GM12865 (cell line): ENCODE measurements at regions not wholly inside any gene's neighbourhood (a gene's known extent, or its start where the extent isn't known, plus 50 kb on each side); places are given as distances from the start of the nearest gene placed in this dataset.
A peak's percentile ranks its signal among the peaks of the same experiment; 100 is the strongest.

Source experiments
- DNase-seq: peaks from one replicate; pipeline ENCODE4 v3.0.0; 2010; ENCODE audit warnings: low read depth
- H3K4me3 ChIP-seq: 2 replicates; pipeline ENCODE4 v1.5.1; 2011; ENCODE audit warnings: mild to moderate bottlenecking, low read depth, low read length, control low read depth
- TF ChIP-seq, protein P1 (sequence below): IDR thresholded peaks from 2 replicates; pipeline ENCODE4 v1.5.1; 2011; ENCODE audit warnings: low read length, control low read depth, low read depth, inconsistent platforms; ENCODE audit not compliant: insufficient read depth; ENCODE audit errors: missing control alignments

DNA sequence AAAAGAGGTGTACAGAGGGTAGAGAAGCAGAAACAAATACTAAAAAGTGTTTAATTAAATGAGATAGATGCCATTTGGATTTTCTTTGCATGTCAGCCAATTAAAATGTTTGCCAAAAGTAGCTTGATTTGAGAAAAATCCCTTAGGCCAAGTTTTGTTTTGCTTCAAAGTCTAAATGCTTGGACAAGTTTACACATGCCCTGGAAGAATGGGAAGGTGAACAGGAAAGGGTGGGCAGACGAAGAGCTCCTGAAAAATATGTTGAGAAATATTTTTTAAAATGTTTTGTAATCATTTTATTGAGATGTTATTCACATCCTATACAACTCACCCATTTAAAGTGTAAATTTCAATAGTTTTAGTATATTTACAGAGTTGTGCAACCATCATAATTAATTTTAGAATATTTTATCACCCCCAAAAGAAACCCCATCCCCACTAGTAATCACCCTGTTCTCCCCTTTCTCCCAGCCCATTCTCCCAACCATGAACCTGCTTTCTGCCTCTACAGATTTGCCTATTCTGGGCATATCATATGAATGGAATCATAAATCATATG, 98.5 kb upstream of the ANK3 start:
- no peak overlapping the region for H3K4me3 ChIP-seq
- TF ChIP-seq, protein P1, sequence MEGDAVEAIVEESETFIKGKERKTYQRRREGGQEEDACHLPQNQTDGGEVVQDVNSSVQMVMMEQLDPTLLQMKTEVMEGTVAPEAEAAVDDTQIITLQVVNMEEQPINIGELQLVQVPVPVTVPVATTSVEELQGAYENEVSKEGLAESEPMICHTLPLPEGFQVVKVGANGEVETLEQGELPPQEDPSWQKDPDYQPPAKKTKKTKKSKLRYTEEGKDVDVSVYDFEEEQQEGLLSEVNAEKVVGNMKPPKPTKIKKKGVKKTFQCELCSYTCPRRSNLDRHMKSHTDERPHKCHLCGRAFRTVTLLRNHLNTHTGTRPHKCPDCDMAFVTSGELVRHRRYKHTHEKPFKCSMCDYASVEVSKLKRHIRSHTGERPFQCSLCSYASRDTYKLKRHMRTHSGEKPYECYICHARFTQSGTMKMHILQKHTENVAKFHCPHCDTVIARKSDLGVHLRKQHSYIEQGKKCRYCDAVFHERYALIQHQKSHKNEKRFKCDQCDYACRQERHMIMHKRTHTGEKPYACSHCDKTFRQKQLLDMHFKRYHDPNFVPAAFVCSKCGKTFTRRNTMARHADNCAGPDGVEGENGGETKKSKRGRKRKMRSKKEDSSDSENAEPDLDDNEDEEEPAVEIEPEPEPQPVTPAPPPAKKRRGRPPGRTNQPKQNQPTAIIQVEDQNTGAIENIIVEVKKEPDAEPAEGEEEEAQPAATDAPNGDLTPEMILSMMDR, result no peak
- DNase-seq, result no peak

DNA sequence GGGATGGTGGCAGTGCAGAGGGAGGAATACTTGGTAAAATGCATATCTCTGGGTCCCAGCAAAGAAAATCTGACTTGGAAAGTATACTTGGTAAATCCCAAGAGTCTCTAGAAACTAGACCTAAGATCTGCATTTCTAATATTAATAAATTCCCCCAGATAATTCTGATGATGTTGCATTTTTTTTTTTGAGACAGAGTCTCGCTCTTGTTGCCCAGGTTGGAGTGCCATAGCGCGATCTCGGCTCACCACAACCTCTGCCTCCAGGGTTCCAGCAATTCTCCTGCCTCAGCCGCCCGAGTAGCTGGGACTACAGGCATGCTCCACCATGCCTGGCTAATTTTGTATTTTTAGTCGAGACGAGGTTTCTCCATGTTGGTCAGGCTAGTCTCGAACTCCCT, 97.9 kb upstream of the ANK3 start:
- no peak overlapping the region for H3K4me3 ChIP-seq
- no peak for DNase-seq
- TF ChIP-seq, protein P1, result no peak

DNA sequence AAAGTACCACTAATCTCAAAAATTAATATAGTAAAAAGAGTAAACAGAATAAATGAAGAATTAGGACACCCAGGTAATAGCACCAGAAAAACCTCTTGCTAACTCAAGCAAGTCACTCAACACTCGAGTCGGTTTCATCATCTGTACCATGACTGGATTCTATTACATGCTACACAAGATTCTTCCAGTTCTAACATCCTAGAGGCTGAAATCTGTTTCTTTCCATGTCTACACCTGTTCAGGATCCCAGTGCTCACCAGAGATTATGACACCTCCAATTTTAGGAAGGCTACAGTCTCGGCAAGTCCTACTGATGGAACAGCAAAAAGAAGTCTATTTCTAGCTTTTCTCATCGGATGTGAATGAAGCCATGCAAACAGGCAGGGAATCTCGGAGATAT, 95.3 kb upstream of the ANK3 start:
- no peak overlapping the region for H3K4me3 ChIP-seq
- TF ChIP-seq, protein P1, result no peak
- DNase-seq, result no peak

DNA sequence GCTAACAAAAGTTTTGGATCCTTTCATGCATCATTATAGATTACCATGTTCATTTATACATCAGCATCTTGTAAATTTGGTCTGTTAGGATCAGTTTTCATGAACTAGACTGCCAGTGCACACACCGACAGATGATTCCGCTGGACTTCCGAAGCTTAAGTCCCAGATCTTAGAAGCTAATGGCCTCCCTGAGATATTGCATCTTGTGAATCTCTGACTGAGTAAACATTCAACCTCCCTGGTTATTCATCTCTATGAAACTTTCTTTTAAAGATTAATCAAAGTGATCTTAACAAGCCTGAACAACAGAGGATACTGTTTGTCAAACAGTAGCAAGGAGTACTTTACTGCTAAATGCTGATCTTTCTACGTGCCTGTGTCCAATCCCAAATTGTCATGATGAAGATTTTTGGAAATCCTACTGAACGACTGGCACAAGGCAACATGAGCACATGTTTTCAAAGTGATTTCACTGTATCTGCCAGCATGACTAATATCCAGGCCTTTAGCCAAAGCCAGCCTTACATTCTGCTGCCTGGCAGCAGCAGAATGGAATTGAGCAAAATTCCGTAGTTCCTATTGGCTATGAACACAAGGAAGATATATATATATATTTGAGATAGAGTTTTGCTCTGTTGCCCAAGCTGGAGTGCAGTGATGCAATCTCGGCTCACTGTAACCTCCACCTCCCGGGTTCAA, 91.3 kb upstream of the ANK3 start:
- DNase-seq, result no peak
- TF ChIP-seq, protein P1, result no peak
- H3K4me3 ChIP-seq, result no peak overlapping the region

DNA sequence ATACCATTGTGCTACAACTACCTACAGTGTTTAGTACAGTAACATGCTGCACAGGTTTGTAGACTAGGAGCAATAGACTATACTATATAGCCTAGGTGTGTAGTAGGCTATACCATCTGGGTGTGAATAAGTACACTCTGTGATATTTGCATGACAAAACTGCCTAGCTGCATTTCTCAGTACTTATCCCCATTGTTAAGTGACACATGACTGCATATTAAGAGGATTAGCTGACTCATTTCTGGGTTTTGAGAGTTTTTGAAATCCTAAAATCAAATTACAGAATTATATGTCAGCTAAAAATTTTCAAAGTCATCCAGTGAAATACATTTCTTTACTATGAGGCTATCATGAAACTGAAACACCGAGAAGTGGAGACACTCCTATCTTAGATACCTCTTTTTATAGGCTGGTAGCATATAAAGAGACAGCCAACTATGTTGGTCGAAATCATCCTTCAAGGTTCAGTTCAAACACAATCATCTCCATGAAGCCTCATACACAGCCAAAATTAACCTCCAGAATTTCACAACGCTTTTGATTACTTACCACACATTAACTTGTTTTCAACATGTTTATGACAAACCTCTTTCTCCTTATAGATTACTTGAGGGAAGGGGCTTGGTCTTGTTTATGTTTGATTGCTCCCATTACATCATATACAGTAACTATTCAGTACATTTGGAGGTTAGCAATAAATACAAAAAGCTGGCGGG, 89.8 kb upstream of the ANK3 start:
- TF ChIP-seq, protein P1, result no peak
- DNase-seq, result peak; percentile 2
- no peak overlapping the region for H3K4me3 ChIP-seq

DNA sequence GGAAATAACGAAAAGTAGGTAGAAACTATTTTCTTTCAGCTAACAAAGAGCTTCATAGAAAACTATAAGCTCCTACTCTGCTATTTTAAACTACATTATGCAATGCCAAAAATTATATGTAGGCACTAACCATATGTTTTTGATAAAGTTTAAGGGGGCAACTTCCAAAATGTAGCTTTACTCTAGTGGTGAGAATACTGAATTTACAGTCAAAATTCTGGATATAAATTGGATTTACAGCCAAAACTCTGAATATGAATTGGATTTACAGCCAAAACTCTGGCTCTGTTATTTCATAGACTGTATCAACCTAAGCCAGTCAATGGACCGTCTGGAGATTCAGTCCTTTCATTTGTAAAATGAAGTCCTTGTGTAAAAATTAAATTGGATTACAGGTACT, 86.8 kb upstream of the ANK3 start:
- DNase-seq, result no peak
- H3K4me3 ChIP-seq, result no peak overlapping the region
- TF ChIP-seq, protein P1, result no peak
